ENCODE measurements at regions not wholly inside any gene's neighbourhood (a gene's known extent, or its start where the extent isn't known, plus 50 kb on each side); places are given as distances from the start of the nearest gene placed in this dataset.

GRCh38 chr12:98351089-98351488, 164.3 kb upstream of the TMPO start:
- DNase-seq (ENCODE audit: low spot score) = no peak

- DNase-seq (ENCODE audit: low spot score) = no peak
These were observed 163.6 kb upstream of the TMPO start for GRCh38 chr12:98351784-98352183.

GRCh38 chr12:98352218-98352811, 163.1 kb upstream of the TMPO start:
- DNase-seq (ENCODE audit: low spot score) = peak; percentile 47

- DNase-seq (ENCODE audit: low spot score) = no peak
These were observed 162.6 kb upstream of the TMPO start for GRCh38 chr12:98352835-98353234.

GRCh38 chr12:98354520-98355035, 160.8 kb upstream of the TMPO start:
- no peak for DNase-seq (ENCODE audit: low spot score)

- peak; percentile 4 for DNase-seq (ENCODE audit: low spot score)
These were observed 160.1 kb upstream of the TMPO start for GRCh38 chr12:98355322-98355721.

GRCh38 chr12:98355933-98356332, 159.5 kb upstream of the TMPO start:
- DNase-seq (ENCODE audit: low spot score) = no peak

GRCh38 chr12:98358144-98358543, 157.2 kb upstream of the TMPO start:
- no peak for DNase-seq (ENCODE audit: low spot score)

GRCh38 chr12:98359856-98360255, 155.5 kb upstream of the TMPO start:
- DNase-seq (ENCODE audit: low spot score) = no peak

- DNase-seq (ENCODE audit: low spot score) = no peak
These were observed 155.0 kb upstream of the TMPO start for GRCh38 chr12:98360401-98360800.

- DNase-seq (ENCODE audit: low spot score) = no peak
These were observed 145.8 kb upstream of the TMPO start for GRCh38 chr12:98369581-98369980.

- DNase-seq (ENCODE audit: low spot score) = no peak
These were observed 144.4 kb upstream of the TMPO start for GRCh38 chr12:98370976-98371375.

GRCh38 chr12:98371419-98371818, 144.0 kb upstream of the TMPO start:
- no peak for DNase-seq (ENCODE audit: low spot score)

GRCh38 chr12:98372340-98373024, 142.9 kb upstream of the TMPO start:
- no peak for DNase-seq (ENCODE audit: low spot score)

GRCh38 chr12:98373025-98373554, 142.3 kb upstream of the TMPO start:
- peak; percentile 46 for DNase-seq (ENCODE audit: low spot score)

GRCh38 chr12:98374007-98374406, 141.4 kb upstream of the TMPO start:
- no peak for DNase-seq (ENCODE audit: low spot score)

- no peak for DNase-seq (ENCODE audit: low spot score)
These were observed 136.3 kb upstream of the TMPO start for GRCh38 chr12:98379106-98379505.

- no peak for DNase-seq (ENCODE audit: low spot score)
These were observed 129.7 kb upstream of the TMPO start for GRCh38 chr12:98385641-98386040.

- DNase-seq (ENCODE audit: low spot score) = no peak
These were observed 127.9 kb upstream of the TMPO start for GRCh38 chr12:98387444-98387843.

GRCh38 chr12:98388126-98388525, 127.3 kb upstream of the TMPO start:
- DNase-seq (ENCODE audit: low spot score) = no peak

GRCh38 chr12:98389593-98389992, 125.8 kb upstream of the TMPO start:
- no peak for DNase-seq (ENCODE audit: low spot score)

- peak; percentile 72 for DNase-seq (ENCODE audit: low spot score)
These were observed 117.9 kb upstream of the TMPO start for GRCh38 chr12:98397323-98398105.

- peak; percentile 86 for DNase-seq (ENCODE audit: low spot score)
These were observed 115.9 kb upstream of the TMPO start for GRCh38 chr12:98399532-98399931.

All from SW480 (cell line).